ENCODE measurements at regions not wholly inside any gene's neighbourhood (a gene's known extent, or its start where the extent isn't known, plus 50 kb on each side); places are given as distances from the start of the nearest gene placed in this dataset.

- no peak for DNase-seq (ENCODE audit: low spot score)
Observed at GRCh38 chrX:42519666-42520231, 258.2 kb downstream of the PPP1R2C start.

DNA sequence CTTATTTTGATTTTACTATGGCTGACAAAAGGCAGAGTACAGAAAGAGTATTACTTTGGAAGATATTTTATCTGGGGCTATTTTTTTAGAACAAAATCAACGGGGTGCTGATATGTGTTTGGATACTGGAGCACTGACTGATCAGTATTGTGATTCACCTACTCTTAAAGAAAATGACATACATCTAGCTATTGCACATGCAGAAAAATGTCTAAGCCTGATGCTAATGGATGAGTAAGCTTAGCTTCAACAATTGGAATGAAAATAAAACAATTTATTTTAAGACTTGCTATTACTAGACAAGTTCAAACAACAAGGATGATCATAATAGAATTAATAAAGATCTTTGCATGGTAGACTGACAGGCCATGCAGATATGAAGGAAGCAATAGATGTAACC lies 262.0 kb downstream of the PPP1R2C start:
- DNase-seq (ENCODE audit: low spot score): no peak

DNA sequence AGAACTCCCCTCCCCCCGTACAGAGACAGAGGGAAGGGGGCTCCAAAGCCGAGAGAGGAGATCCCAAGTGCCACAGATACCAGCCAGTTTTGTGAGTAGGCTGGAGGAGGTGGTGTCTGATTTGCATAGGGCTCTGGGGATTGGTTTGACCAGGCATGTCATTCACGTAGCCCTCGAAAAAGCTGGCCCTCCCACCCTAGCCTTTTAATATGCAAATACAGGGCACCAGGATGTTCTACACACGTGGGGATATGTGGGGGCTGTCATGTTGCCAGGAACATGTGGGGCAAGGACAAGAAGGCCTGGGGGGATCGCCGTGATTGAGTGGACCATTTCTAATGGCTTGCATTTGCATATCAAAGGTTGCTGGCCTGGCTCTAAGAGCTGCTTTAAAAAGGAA lies 272.9 kb downstream of the PPP1R2C start:
- DNase-seq (ENCODE audit: low spot score): no peak

- no peak for DNase-seq (ENCODE audit: low spot score)
Observed at GRCh38 chrX:42499620-42500019, 278.3 kb downstream of the PPP1R2C start.

GRCh38 chrX:42497356-42497755 lies 280.6 kb downstream of the PPP1R2C start:
- DNase-seq (ENCODE audit: low spot score): no peak

GRCh38 chrX:42496239-42496638 lies 281.7 kb downstream of the PPP1R2C start:
- DNase-seq (ENCODE audit: low spot score): no peak

- no peak for DNase-seq (ENCODE audit: low spot score)
Observed at GRCh38 chrX:42495139-42495538, 282.8 kb downstream of the PPP1R2C start.

DNA sequence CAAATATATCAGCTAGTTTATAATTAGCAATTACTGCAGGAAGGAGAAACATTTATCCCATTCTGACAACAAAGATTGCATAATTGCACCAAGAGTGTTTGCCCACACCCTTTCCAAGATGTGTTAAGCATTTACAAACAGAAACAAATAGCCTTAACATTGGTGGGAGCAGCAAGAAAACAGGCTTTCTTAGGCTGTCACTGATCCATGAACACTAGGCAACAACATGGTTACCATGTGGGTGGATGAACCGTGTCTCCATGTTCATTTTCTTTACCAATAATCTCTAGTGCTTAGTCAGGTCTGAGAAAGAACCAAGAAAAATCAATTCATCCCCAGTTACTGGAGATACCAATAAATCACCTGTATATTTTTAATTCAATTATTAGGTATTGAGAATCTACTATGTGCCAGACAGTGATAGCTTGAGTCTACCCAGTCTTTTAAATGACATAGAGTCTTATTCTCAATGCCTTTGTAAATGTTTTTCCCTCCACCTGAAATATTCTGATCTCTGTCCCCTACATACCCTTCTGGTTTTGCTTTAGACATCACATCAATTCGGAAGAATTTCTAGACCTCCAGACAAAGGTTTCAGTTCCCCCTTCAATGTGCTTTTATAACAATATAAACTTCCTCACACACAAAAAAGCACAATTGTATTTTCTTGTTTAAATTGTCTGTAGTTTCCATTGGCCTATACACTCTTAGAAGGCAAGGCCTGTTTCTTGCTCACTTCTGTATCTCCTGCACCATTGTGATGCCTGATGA lies 286.6 kb downstream of the PPP1R2C start:
- no peak for DNase-seq (ENCODE audit: low spot score)

DNA sequence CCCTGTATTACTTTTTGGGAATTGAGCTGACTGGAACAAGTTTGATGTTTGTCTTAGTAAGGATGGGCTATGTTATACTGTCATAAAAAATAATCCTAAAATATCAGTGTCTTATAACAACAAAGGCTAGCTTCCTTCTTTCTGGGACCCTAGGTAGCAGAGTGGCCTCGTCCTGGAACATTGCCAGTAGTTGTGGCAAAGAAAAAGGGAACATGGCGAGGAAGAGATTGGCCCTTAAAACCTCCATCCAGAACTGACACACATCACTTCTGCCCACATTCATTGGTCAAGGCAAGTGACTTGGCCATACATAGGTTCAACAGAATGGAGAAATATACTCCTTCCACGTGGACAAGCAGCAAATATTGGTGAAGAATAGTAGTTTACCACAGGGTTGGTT lies 287.9 kb downstream of the PPP1R2C start:
- no peak for DNase-seq (ENCODE audit: low spot score)

DNA sequence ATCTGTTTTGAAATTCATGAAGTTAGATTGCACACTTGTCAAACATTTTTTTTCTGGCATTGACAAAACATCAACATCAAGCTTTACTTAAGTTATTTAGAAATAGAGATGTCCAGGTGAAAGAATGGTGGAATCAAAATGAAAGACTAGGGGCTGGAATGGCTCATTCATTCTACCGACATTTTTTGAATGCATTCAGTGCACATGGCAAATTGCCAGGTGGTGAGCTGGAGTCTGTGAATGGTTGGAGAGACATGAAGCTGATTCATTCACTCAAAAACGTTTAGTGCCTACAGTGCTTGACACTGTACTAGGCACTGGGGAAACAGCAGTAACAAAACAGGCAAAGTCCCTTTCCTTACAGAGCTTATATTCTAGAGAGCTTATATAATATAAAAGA lies 292.4 kb downstream of the PPP1R2C start:
- no peak for DNase-seq (ENCODE audit: low spot score)

- no peak for DNase-seq (ENCODE audit: low spot score)
Observed at GRCh38 chrX:42484233-42484632, 293.7 kb downstream of the PPP1R2C start.

GRCh38 chrX:42477396-42477795 lies 300.6 kb downstream of the PPP1R2C start:
- no peak for DNase-seq (ENCODE audit: low spot score)

DNA sequence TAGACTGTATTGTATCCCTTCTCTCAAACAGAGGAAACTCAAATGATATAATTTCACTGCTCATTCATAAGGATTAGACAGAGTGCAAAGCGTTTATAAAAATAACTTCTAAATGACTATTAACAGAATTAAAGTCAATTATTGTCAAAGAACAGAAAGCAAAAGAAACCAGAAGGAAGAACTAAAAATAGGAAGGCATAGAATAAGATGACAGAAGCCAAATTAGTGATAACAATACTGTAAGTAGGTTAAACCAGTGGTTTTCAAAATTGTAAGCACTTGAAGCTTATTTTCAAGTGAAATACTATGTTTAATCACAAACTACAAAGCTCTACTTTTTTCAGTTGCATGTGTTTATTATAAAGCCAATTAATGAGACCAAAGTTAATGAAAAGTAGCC lies 305.2 kb downstream of the PPP1R2C start:
- no peak for DNase-seq (ENCODE audit: low spot score)

DNA sequence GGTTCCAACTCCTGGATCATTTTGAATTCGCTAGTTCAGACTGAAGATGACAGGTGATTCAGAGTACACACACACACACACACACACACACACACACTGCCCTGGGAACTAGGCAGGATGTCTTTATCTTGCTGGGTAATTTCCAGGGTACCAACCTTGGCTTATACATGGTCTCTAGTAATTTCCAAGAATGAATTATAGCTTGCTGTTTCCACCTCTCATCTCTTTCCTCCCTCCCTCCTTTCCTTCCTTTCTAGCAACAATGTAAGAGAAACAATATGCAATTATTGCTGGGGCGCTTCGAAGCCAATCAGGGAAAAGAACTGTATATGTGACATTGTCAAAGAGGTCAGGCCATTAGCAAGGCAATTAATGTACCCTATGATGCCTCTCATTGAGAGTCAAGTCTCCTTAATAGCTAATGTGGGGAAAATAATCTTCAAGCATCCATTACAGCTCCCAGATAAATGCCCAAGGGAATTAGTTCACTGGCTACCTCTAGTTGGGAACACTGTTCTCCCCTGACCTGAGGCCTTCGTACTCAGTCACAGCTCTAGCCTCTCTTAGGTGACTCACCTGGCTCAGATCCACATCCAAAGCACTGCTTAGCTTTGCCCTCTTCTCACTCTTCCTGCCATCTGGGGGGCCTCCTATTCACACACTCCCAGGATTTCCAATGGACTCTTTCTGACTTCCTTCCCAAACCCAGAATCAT lies 311.5 kb downstream of the PPP1R2C start:
- DNase-seq (ENCODE audit: low spot score): no peak

- DNase-seq (ENCODE audit: low spot score): no peak
Observed at GRCh38 chrX:42465821-42466220, 312.1 kb downstream of the PPP1R2C start.

DNA sequence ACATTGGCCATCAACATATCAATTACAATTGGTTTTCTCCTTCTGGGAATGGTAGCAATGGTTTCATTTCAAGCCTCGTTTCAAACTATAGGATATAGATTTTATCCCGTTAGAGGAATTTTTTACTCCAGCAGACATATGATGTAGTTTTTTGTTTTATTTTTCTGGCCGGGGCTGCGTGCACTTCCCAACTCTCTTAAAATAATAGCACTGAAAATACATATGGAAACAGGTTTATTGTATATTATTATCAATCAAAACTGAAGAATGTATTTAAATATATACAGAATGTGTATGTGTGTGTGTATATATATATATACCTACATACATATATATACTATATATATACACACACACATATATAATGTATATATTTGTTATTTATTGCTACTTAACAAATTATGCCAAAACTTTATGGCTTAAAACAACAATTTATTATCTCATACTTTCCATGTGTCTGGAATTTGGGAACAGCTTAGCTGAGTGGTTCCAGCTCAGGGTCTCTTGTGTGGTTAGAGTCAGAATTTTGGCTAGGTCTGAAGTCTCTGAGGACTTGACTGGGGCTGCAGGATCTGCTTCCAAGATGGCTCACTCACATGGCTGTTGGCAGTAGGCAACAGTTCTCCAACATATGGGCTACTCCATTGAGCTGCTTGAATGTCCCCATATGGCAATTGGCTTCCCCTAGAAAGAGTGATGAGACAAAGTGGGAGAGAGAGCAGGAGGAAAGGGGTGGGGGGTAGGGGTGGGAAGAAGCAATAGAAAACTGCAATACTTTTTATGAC lies 314.1 kb downstream of the PPP1R2C start:
- no peak for DNase-seq (ENCODE audit: low spot score)

DNA sequence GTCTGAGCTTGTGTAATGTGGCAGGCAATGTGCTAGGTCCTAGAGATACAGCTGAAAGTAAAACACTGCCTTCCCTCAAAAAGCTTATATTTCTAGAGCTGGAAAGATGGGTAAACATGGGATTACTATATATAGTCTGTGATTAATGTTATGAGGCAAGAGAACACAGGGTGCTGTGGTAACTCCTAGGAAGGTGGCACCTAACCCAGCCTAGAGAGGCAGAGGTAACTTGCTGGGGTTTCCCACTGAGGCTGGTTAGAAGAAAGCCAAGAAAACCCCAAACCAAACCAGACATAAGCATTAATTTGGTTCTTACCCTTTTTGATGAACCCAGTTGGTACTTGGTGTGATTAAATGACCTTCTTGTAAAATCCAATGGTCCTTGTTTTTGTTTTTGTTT lies 315.0 kb downstream of the PPP1R2C start:
- no peak for DNase-seq (ENCODE audit: low spot score)

DNA sequence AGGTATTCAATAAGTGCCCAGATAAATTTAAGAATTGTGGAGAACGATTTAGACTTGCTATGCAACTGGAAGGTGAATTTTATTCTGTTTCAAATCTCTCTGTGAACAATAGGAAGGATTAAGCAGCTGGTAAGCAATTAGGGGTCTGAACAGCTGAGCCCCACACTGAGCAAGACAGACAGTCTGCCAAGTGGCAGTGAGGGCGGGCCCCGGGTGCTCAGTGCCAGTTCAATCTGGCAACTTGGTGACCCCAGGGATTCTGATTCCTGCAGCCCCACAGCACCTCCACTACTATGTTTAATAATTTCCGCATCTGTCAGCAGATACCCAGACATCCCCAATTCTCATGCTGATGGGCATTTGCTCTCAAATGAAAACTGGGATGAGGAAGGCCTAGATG lies 317.3 kb downstream of the PPP1R2C start:
- DNase-seq (ENCODE audit: low spot score): no peak

- no peak for DNase-seq (ENCODE audit: low spot score)
Observed at GRCh38 chrX:42459735-42460134, 318.2 kb downstream of the PPP1R2C start.

- no peak for DNase-seq (ENCODE audit: low spot score)
Observed at GRCh38 chrX:42456176-42456700, 321.7 kb downstream of the PPP1R2C start.

DNA sequence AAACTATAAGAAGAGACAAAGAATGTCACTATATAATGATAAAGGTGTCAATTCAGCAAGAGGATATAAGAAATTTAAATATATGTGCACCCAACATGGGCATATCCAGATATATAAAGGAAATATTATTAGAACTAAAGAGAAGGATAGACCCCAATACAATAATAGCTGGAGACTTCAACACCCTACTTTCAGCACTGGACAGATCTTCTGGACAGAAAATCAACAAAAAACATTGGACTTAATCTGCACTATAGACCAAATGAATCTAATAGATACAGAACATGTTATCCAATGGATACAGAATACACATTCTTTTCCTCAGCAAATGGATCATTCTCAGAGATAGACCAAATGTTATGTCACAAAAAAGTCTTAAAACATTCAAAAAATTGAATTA lies 327.7 kb downstream of the PPP1R2C start:
- no peak for DNase-seq (ENCODE audit: low spot score)

DNA sequence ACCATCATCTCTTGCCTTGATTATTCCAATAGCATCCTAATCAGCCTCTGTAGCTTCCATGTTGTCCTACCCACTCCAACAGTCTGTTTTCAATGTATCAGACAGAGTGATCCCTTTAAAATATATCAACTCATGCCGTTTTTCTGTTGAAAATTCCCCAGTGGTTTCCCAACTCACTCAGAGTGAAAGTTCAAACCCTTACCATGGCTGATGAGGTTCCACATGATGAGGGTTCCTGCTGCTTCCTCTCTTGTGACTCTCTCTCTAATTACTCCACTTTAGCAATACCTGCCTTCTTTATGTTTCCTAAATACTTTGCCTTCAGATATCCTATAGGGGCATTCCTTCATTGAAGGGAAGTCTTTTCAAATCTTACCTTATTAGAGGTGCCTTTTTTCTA lies 334.7 kb downstream of the PPP1R2C start:
- no peak for DNase-seq (ENCODE audit: low spot score)
